HCT116 (cell line): ENCODE measurements at regions not wholly inside any gene's neighbourhood (a gene's known extent, or its start where the extent isn't known, plus 50 kb on each side); places are given as distances from the start of the nearest gene placed in this dataset.

Source experiments
- ATAC-seq: fragments of 200-7000 bp; cut with Tn5 transposase; 2 replicates; pipeline ENCODE4 v1.9.1; 2020; ENCODE audit warnings: mild to moderate bottlenecking, moderate library complexity
- BruUV-seq: library from RNA; stranded (reverse); fragments of 400-500 nt; replicated peaks from 2 replicates; lab custom pipeline; 2021; lab: Mats Ljungman, UMichigan
- CTCF ChIA-PET: fragments of 300-600 bp; sonication (Branson Sonifier 250); formaldehyde crosslinking; loops from one replicate; lab custom pipeline; 2021; ENCODE audit warnings: antibody characterized with exemption; lab: Charles Lee
- POLR2A ChIA-PET: fragments of 300-600, 350-600 bp; sonication (Branson Sonifier 250); formaldehyde crosslinking; loops from one replicate; lab custom pipeline; 2021; ENCODE audit warnings: antibody characterized with exemption; lab: Charles Lee
- RAD21 ChIA-PET, 2 experiments: fragments of 300-600 bp; sonication (Branson Sonifier 250); formaldehyde crosslinking; loops; one replicate each; lab custom pipeline; 2023; ENCODE audit warnings: low total read pairs in 2 of 2; ENCODE audit not compliant: uncharacterized antibody in 2 of 2, unreplicated experiment in 2 of 2, low non-redundant PET in 1 of 2; lab: Charles Lee
- DNase-seq: peaks from one replicate; pipeline ENCODE4 v3.0.0-alpha.2; 2010; ENCODE audit warnings: low read depth, low spot score
- H2AFZ ChIP-seq: fragments of 200-600 bp; shearing (Covaris generic), sonication (generic); 2 replicates; pipeline ENCODE4 v1.6.1; 2017; ENCODE audit warnings: low read depth, mixed run types, mixed read lengths, antibody characterized with exemption, low read length; ENCODE audit not compliant: poor library complexity, severe bottlenecking
- H3K27ac ChIP-seq: 2 replicates; pipeline ENCODE4 v1.5.1; 2012; ENCODE audit warnings: low read depth, low read length
- H3K27me3 ChIP-seq: fragments of 200-600 bp; sonication (generic); 2 replicates; pipeline ENCODE4 v1.6.1; 2016; ENCODE audit warnings: mixed run types, low read length, mixed read lengths; ENCODE audit not compliant: insufficient read depth
- H3K36me3 ChIP-seq, 2 experiments: fragments of 200-500 bp in 1 of 2; fragments of 200-600 bp in 1 of 2; sonication (Bioruptor generic) in 1 of 2; sonication (generic) in 1 of 2; 2 replicates each; pipeline versions ENCODE4 v1.5.1 to v1.6.1; 2014 to 2016; ENCODE audit warnings: low read length in 2 of 2, inconsistent platforms in 1 of 2, mixed read lengths in 1 of 2, mixed run types in 1 of 2; ENCODE audit not compliant: insufficient read depth in 2 of 2, control insufficient read depth in 1 of 2
- H3K4me1 ChIP-seq, 2 experiments: fragments of 200-600 bp in 1 of 2; sonication (generic) in 1 of 2; 2 replicates each; pipeline versions ENCODE4 v1.5.1 to v1.6.1; 2012 to 2017; ENCODE audit warnings: low read length in 2 of 2, inconsistent platforms in 1 of 2, mild to moderate bottlenecking in 1 of 2, mixed read lengths in 1 of 2, mixed run types in 1 of 2, moderate library complexity in 1 of 2; ENCODE audit not compliant: insufficient read depth in 2 of 2, control insufficient read depth in 1 of 2
- H3K4me2 ChIP-seq: fragments of 200-600 bp; sonication (generic); 2 replicates; pipeline ENCODE4 v1.6.1; 2017; ENCODE audit warnings: mixed run types, low read length, mixed read lengths
- H3K4me3 ChIP-seq, 2 experiments: fragments of 200-600 bp in 1 of 2; sonication (generic) in 1 of 2; replicated peaks in 1 of 2; 2 replicates each; pipeline ENCODE4 v1.5.1; 2011 to 2016; ENCODE audit warnings: low read length in 2 of 2, control low read depth in 1 of 2, low read depth in 1 of 2, mild to moderate bottlenecking in 1 of 2, mixed read lengths in 1 of 2, mixed run types in 1 of 2
- H3K79me2 ChIP-seq: fragments of 200-600 bp; sonication (generic); 2 replicates; pipeline ENCODE4 v1.6.1; 2017; ENCODE audit warnings: mild to moderate bottlenecking, mixed run types, low read length, moderate library complexity, mixed read lengths; ENCODE audit not compliant: insufficient read depth
- H3K9ac ChIP-seq: fragments of 200-600 bp; sonication (generic); 2 replicates; pipeline ENCODE4 v1.6.1; 2016; ENCODE audit warnings: low read length, mixed read lengths
- H3K9me2 ChIP-seq: fragments of 200-600 bp; sonication (generic), shearing (Covaris generic); 2 replicates; pipeline ENCODE4 v1.6.1; 2017; ENCODE audit warnings: mixed run types, mild to moderate bottlenecking, moderate library complexity; ENCODE audit not compliant: insufficient read depth
- H3K9me3 ChIP-seq, 2 experiments: fragments of 200-500 bp in 1 of 2; fragments of 200-600 bp in 1 of 2; sonication (Bioruptor generic) in 1 of 2; sonication (generic) in 1 of 2; 2 replicates each; pipeline ENCODE4 v1.6.1; 2014 to 2017; ENCODE audit warnings: low read length in 2 of 2, mixed read lengths in 2 of 2, inconsistent platforms in 1 of 2, low read depth in 1 of 2, mild to moderate bottlenecking in 1 of 2, mixed run types in 1 of 2, moderate library complexity in 1 of 2; ENCODE audit not compliant: control insufficient read depth in 1 of 2, insufficient read depth in 1 of 2
- H4K20me1 ChIP-seq: fragments of 200-600 bp; sonication (generic), shearing (Covaris generic); 2 replicates; pipeline ENCODE4 v1.6.1; 2017; ENCODE audit warnings: mixed run types, mild to moderate bottlenecking, moderate library complexity; ENCODE audit not compliant: insufficient read depth
- CBX3 ChIP-seq: IDR thresholded peaks from 2 replicates; pipeline ENCODE4 v1.6.1; 2012; ENCODE audit warnings: low read depth
- CEBPB ChIP-seq: IDR thresholded peaks from 2 replicates; pipeline ENCODE4 v1.6.1; 2012; ENCODE audit warnings: low read depth
- EGR1 ChIP-seq: IDR thresholded peaks from 2 replicates; pipeline ENCODE4 v1.6.1; 2012; ENCODE audit warnings: low read depth
- EZH2 ChIP-seq: fragments of 200-600 bp; sonication (generic); IDR thresholded peaks from 2 replicates; pipeline ENCODE4 v1.6.1; 2017; ENCODE audit warnings: antibody characterized with exemption, mixed run types
- EZH2phosphoT487 ChIP-seq: fragments of 200-600 bp; IDR thresholded peaks from 2 replicates; pipeline ENCODE4 v1.6.1; 2018; ENCODE audit warnings: antibody characterized with exemption, borderline replicate concordance
- JUND ChIP-seq: IDR thresholded peaks from 2 replicates; pipeline ENCODE4 v1.6.1; 2012
- RAD21 ChIP-seq: IDR thresholded peaks from 2 replicates; pipeline ENCODE4 v1.6.1; 2012; ENCODE audit warnings: low read depth, mild to moderate bottlenecking
- SIN3A ChIP-seq: IDR thresholded peaks from 2 replicates; pipeline ENCODE4 v1.6.1; 2012; ENCODE audit warnings: low read depth
- YY1 ChIP-seq: IDR thresholded peaks from 2 replicates; pipeline ENCODE4 v1.6.1; 2011; ENCODE audit warnings: low read length, low read depth, moderate library complexity, mild to moderate bottlenecking; ENCODE audit not compliant: insufficient replicate concordance; ENCODE audit errors: extremely low read depth
- intact Hi-C: fragments of 100-400 bp; cut with micrococcal nuclease; formaldehyde crosslinking; loops from 2 replicates; pipeline ENCODE4 v1.10.0; 2022
- TF ChIP-seq, protein P1 (sequence below): IDR thresholded peaks from 2 replicates; pipeline ENCODE4 v1.6.1; 2012; ENCODE audit warnings: low read depth
- TF ChIP-seq, protein P2 (sequence below): IDR thresholded peaks from 2 replicates; pipeline ENCODE4 v1.6.1; 2012
- TF ChIP-seq, protein P3 (sequence below): IDR thresholded peaks from 2 replicates; pipeline ENCODE4 v1.6.1; 2012
- TF ChIP-seq, protein P4 (sequence below): IDR thresholded peaks from 2 replicates; pipeline ENCODE4 v1.6.1; 2011; ENCODE audit warnings: mild to moderate bottlenecking, low read length, moderate library complexity; ENCODE audit not compliant: insufficient replicate concordance; ENCODE audit errors: extremely low read depth

DNA sequence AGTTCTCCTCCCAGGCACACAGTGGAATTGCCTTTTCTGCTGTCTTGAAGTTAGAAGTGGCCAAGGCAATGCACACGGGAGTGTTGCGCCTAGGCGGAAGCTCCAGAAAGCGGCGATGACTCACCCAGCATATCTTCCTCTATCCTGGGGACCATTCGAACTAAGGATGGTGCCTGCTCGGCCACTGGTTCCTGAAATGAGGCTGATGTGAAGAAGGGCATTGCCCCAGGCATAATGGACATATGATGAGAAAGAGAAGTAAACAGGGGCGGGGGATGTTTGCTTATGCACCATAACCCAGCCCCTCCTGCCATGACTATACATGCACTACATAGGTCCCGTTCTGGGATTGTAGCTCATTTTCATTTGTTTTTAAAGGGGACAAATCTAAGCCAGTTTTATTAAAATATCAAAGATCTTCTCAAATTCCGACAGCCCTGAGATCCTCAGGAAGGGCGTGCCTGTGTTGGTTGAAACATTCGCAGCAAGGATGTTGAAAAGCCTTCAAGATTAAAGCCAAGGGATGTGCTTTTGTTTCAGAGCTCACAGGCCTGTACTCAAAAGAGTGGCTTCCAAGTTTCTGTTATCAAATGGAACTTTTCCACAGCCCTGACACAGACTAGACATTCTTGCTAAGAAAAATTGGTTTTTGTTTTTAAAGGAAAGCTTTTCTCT lies 218.5 kb downstream of the LY86 start (continued):
- TF ChIP-seq, protein P1, sequence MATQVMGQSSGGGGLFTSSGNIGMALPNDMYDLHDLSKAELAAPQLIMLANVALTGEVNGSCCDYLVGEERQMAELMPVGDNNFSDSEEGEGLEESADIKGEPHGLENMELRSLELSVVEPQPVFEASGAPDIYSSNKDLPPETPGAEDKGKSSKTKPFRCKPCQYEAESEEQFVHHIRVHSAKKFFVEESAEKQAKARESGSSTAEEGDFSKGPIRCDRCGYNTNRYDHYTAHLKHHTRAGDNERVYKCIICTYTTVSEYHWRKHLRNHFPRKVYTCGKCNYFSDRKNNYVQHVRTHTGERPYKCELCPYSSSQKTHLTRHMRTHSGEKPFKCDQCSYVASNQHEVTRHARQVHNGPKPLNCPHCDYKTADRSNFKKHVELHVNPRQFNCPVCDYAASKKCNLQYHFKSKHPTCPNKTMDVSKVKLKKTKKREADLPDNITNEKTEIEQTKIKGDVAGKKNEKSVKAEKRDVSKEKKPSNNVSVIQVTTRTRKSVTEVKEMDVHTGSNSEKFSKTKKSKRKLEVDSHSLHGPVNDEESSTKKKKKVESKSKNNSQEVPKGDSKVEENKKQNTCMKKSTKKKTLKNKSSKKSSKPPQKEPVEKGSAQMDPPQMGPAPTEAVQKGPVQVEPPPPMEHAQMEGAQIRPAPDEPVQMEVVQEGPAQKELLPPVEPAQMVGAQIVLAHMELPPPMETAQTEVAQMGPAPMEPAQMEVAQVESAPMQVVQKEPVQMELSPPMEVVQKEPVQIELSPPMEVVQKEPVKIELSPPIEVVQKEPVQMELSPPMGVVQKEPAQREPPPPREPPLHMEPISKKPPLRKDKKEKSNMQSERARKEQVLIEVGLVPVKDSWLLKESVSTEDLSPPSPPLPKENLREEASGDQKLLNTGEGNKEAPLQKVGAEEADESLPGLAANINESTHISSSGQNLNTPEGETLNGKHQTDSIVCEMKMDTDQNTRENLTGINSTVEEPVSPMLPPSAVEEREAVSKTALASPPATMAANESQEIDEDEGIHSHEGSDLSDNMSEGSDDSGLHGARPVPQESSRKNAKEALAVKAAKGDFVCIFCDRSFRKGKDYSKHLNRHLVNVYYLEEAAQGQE, result no peak
- no peak for TF ChIP-seq JUND
- no peak for TF ChIP-seq EGR1
- no peak for TF ChIP-seq SIN3A
- TF ChIP-seq, protein P2, sequence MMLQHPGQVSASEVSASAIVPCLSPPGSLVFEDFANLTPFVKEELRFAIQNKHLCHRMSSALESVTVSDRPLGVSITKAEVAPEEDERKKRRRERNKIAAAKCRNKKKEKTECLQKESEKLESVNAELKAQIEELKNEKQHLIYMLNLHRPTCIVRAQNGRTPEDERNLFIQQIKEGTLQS, result no peak
- TF ChIP-seq, protein P3, sequence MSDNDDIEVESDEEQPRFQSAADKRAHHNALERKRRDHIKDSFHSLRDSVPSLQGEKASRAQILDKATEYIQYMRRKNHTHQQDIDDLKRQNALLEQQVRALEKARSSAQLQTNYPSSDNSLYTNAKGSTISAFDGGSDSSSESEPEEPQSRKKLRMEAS, result no peak
- no peak for TF ChIP-seq CEBPB
- TF ChIP-seq EZH2, result no peak
- TF ChIP-seq CBX3, result no peak
- no peak for TF ChIP-seq RAD21
- no peak for TF ChIP-seq EZH2phosphoT487

DNA sequence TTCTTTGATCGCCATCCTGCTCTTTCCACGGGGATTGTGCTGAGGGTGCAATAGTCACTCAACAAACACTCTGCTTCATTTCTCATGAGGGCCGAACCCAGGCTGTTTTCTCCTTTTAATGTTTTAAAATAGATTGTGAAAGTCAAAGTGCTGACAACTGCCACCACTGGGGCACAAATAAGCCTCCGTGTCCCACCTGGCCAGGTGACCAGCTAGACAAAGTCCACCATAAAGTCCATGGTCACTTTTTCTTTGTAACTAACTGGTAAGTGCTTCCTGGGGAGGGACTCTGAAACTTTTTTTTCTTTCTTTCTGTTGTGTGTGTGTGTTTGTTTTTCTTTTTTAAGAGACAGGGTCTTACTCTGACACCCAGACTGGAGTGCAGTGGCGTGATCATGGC lies 219.8 kb downstream of the LY86 start:
- Histone ChIP-seq H3K27me3 (no peaks in the 10 kb centered on the region), H3K27ac (no peak overlapping the region), H3K4me1 (peaks cover 40 to 99% of the 10 kb centered on the region in 2 experiments), H3K9me2 (no peaks in the 10 kb centered on the region), H3K79me2 (no peaks in the 10 kb centered on the region), H2AFZ (no peak overlapping the region), H3K9me3 (no peaks in the 10 kb centered on the region), H3K4me2 (no peak overlapping the region), H3K4me3 (no peak overlapping the region), H4K20me1 (no peaks in the 10 kb centered on the region), H3K9ac (no peak overlapping the region), H3K36me3 (no peaks in the 10 kb centered on the region)
- DNase-seq (no peak), ATAC-seq (no peak)
- RAD21 ChIA-PET, result no interaction called here
- POLR2A ChIA-PET, result interaction anchor here (1.6 kb wide), 1 partner anchor 250 kb away, joined by 6 read pairs; no protein-coding TSS in a partner anchor
- intact Hi-C loops, result no loop called here
- no peak for TF ChIP-seq EGR1
- TF ChIP-seq EZH2phosphoT487, result no peak
- no peak for TF ChIP-seq CEBPB
- TF ChIP-seq, protein P4, sequence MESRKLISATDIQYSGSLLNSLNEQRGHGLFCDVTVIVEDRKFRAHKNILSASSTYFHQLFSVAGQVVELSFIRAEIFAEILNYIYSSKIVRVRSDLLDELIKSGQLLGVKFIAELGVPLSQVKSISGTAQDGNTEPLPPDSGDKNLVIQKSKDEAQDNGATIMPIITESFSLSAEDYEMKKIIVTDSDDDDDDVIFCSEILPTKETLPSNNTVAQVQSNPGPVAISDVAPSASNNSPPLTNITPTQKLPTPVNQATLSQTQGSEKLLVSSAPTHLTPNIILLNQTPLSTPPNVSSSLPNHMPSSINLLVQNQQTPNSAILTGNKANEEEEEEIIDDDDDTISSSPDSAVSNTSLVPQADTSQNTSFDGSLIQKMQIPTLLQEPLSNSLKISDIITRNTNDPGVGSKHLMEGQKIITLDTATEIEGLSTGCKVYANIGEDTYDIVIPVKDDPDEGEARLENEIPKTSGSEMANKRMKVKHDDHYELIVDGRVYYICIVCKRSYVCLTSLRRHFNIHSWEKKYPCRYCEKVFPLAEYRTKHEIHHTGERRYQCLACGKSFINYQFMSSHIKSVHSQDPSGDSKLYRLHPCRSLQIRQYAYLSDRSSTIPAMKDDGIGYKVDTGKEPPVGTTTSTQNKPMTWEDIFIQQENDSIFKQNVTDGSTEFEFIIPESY, result no peak
- no peak for TF ChIP-seq SIN3A
- TF ChIP-seq YY1, result no peak
- no peak for TF ChIP-seq JUND
- TF ChIP-seq, protein P3, result no peak
- TF ChIP-seq, protein P1, result no peak
- no TSS peak for BruUV-seq
- CTCF ChIA-PET, result no interaction called here
